ENCODE measurements at regions not wholly inside any gene's neighbourhood (a gene's known extent, or its start where the extent isn't known, plus 50 kb on each side); places are given as distances from the start of the nearest gene placed in this dataset.
"Not testable (repeated sequence)": the region's sequence is repeated elsewhere in the genome, so short reads cannot be mapped to it uniquely, and the experiment has no call there.

DNA sequence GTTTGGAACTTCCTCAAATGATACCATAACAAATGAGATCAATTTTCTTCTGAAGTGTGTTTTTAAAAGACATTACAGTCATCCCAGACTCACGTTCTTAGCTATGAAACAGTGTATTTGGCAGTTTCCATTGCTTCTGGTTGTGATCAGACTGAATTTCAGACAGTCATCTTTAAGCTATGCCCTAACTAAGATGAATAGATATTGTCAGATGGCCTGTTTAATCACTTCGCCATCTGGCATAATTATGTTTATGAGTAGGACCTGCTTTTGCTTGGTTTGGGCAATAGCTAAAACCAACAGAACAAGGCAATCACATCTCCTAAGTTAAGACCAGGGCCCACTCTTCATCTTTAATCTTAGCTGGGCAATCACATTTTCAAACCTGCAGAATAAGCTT, 313.1 kb downstream of the SV2B start:
- Histone ChIP-seq H3K9ac (ENCODE audit: low read depth in 2 of 2, low read length in 2 of 2) (no peak overlapping the region), H3K27me3 (no peaks in the 10 kb centered on the region), H3K9me3 (no peaks in the 10 kb centered on the region), H3K36me3 (no peaks in the 10 kb centered on the region), H3K4me3 (no peak overlapping the region), H3K4me1 (no peaks in the 10 kb centered on the region), H3K27ac (no peak overlapping the region)
- TF ChIP-seq, protein P1, sequence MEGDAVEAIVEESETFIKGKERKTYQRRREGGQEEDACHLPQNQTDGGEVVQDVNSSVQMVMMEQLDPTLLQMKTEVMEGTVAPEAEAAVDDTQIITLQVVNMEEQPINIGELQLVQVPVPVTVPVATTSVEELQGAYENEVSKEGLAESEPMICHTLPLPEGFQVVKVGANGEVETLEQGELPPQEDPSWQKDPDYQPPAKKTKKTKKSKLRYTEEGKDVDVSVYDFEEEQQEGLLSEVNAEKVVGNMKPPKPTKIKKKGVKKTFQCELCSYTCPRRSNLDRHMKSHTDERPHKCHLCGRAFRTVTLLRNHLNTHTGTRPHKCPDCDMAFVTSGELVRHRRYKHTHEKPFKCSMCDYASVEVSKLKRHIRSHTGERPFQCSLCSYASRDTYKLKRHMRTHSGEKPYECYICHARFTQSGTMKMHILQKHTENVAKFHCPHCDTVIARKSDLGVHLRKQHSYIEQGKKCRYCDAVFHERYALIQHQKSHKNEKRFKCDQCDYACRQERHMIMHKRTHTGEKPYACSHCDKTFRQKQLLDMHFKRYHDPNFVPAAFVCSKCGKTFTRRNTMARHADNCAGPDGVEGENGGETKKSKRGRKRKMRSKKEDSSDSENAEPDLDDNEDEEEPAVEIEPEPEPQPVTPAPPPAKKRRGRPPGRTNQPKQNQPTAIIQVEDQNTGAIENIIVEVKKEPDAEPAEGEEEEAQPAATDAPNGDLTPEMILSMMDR (IDR thresholded peaks at IDR 0.05) = no peak
- intact Hi-C loops (cut with DNase I) = no loop called here
- DNase-seq = no peak

GRCh38 chr15:91414124-91414523, 314.1 kb downstream of the SV2B start:
- Histone ChIP-seq H3K27me3 (no peaks in the 10 kb centered on the region), H3K4me3 (no peak overlapping the region), H3K9me3 (no peaks in the 10 kb centered on the region), H3K27ac (no peak overlapping the region), H3K9ac (ENCODE audit: low read depth in 2 of 2, low read length in 2 of 2) (no peak overlapping the region), H3K36me3 (no peaks in the 10 kb centered on the region), H3K4me1 (no peaks in the 10 kb centered on the region)
- intact Hi-C loops (cut with DNase I) = no loop called here
- DNase-seq = no peak
- TF ChIP-seq, protein P1 (IDR thresholded peaks at IDR 0.05) = no peak

- H3K36me3 ChIP-seq; H3K27me3 ChIP-seq; intact Hi-C loops (cut with DNase I); DNase-seq; H3K4me1 ChIP-seq; H3K9me3 ChIP-seq; H3K27ac ChIP-seq; H3K4me3 ChIP-seq; H3K9ac ChIP-seq (ENCODE audit: low read depth in 2 of 2, low read length in 2 of 2): not testable (repeated sequence)
Observed at GRCh38 chr15:91415258-91415657, 315.2 kb downstream of the SV2B start.

DNA sequence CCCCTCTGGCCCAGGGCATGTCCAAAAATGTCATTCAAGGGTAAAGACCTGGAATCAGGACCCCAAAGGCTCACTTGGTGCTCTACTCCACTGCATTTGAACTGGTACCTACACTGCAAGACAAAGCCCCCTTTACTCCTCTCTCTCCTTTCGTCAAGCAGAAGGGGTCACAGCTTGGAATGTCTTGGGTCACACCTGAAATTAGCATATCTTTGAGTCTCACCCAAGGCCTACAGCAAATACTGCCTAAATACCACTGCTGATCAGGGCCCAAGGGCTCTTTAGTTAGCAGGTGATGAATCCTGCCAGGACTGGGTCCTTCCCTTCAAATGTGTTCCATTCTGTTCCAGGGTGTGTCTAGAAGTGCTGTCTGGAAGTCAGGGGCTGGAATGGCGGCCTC, 320.6 kb downstream of the SV2B start:
- Histone ChIP-seq H3K4me1 (no peaks in the 10 kb centered on the region), H3K36me3 (no peaks in the 10 kb centered on the region), H3K9me3 (no peaks in the 10 kb centered on the region), H3K27ac (no peak overlapping the region), H3K4me3 (no peak overlapping the region), H3K9ac (ENCODE audit: low read depth in 2 of 2, low read length in 2 of 2) (no peak overlapping the region), H3K27me3 (no peaks in the 10 kb centered on the region)
- no peak for DNase-seq
- intact Hi-C loops (cut with DNase I) = no loop called here
- TF ChIP-seq, protein P1 (IDR thresholded peaks at IDR 0.05) = no peak

DNA sequence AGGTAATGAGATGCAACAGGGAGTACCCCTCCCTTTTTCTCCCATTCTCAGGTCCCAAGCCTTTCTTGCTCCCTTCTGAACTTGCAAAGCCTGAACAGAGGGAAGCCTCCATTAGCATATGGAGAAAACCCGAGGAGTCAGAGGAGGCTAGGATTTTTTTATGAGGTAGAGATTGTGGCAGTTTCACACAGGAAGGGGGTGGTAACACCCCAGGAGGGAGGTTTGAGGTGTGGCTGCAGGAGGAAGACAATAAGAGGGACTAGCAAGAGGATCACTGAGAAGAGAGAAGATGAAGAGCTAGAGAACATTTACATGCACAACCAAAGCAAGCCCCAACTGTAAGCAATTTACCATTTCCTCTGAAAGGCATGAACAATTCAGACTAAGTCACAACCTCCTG, 322.7 kb downstream of the SV2B start:
- Histone ChIP-seq H3K27ac (no peak overlapping the region), H3K9ac (ENCODE audit: low read depth in 2 of 2, low read length in 2 of 2) (no peak overlapping the region), H3K27me3 (no peaks in the 10 kb centered on the region), H3K4me1 (no peaks in the 10 kb centered on the region), H3K4me3 (no peak overlapping the region), H3K9me3 (no peaks in the 10 kb centered on the region), H3K36me3 (no peaks in the 10 kb centered on the region)
- intact Hi-C loops (cut with DNase I) = no loop called here
- DNase-seq = no peak
- TF ChIP-seq, protein P1 (IDR thresholded peaks at IDR 0.05) = no peak

- H3K9me3 ChIP-seq = no peaks in the 10 kb centered on the region
- H3K27ac ChIP-seq = no peak overlapping the region
- intact Hi-C loops (cut with DNase I) = no loop called here
- no peaks in the 10 kb centered on the region for H3K36me3 ChIP-seq
- H3K4me3 ChIP-seq = no peak overlapping the region
- TF ChIP-seq, protein P1 (IDR thresholded peaks at IDR 0.05) = no peak
- H3K4me1 ChIP-seq = no peaks in the 10 kb centered on the region
- no peak overlapping the region for H3K9ac ChIP-seq (ENCODE audit: low read depth in 2 of 2, low read length in 2 of 2)
- DNase-seq = no peak
- no peaks in the 10 kb centered on the region for H3K27me3 ChIP-seq
Observed at GRCh38 chr15:91424001-91424400, 323.9 kb downstream of the SV2B start.
